GM19043 (cell line): ENCODE measurements at regions not wholly inside any gene's neighbourhood (a gene's known extent, or its start where the extent isn't known, plus 50 kb on each side); places are given as distances from the start of the nearest gene placed in this dataset.
"Not testable (repeated sequence)": the region's sequence is repeated elsewhere in the genome, so short reads cannot be mapped to it uniquely, and the experiment has no call there.

Experiments
- ATAC-seq: cut with Tn5 transposase; IDR thresholded peaks from one replicate; pipeline ENCODE4 v1.9.1; 2021; ENCODE audit warnings: low read depth; ENCODE audit not compliant: unreplicated experiment

- no peak for ATAC-seq
These were observed 69.4 kb downstream of the TOMM20 start for GRCh38 chr1:235059221-235059620.

- no peak for ATAC-seq
These were observed 69.9 kb downstream of the TOMM20 start for GRCh38 chr1:235058695-235059094.

GRCh38 chr1:235057385-235058306 is 71.0 kb downstream of the TOMM20 start:
- no peak for ATAC-seq

- no peak for ATAC-seq
These were observed 71.7 kb downstream of the TOMM20 start for GRCh38 chr1:235056937-235057336.

GRCh38 chr1:235054936-235055335 is 73.7 kb downstream of the TOMM20 start:
- no peak for ATAC-seq

- ATAC-seq = no peak
These were observed 74.2 kb downstream of the TOMM20 start for GRCh38 chr1:235054466-235054865.

GRCh38 chr1:235052067-235053008 is 76.3 kb downstream of the TOMM20 start:
- no peak for ATAC-seq

GRCh38 chr1:235051521-235051920 is 77.1 kb downstream of the TOMM20 start:
- ATAC-seq = no peak

- ATAC-seq = peak; percentile 39
These were observed 77.7 kb downstream of the TOMM20 start for GRCh38 chr1:235050911-235051360.

- not testable (repeated sequence) for ATAC-seq
These were observed 78.8 kb downstream of the TOMM20 start for GRCh38 chr1:235049716-235050378.

- ATAC-seq = no peak
These were observed 79.4 kb downstream of the TOMM20 start for GRCh38 chr1:235049217-235049616.

- no peak for ATAC-seq
These were observed 81.2 kb downstream of the TOMM20 start for GRCh38 chr1:235047331-235047871.

- ATAC-seq = no peak
These were observed 82.6 kb downstream of the TOMM20 start for GRCh38 chr1:235045921-235046601.

GRCh38 chr1:235045034-235045690 is 83.5 kb downstream of the TOMM20 start:
- ATAC-seq = no peak

GRCh38 chr1:235043234-235043633 is 85.4 kb downstream of the TOMM20 start:
- ATAC-seq = no peak

GRCh38 chr1:235038701-235039100 is 89.9 kb downstream of the TOMM20 start:
- no peak for ATAC-seq

- ATAC-seq = no peak
These were observed 92.7 kb downstream of the TOMM20 start for GRCh38 chr1:235035928-235036327.

- ATAC-seq = no peak
These were observed 97.6 kb downstream of the TOMM20 start for GRCh38 chr1:235030919-235031596.

GRCh38 chr1:235027862-235028250 is 100.8 kb downstream of the TOMM20 start:
- no peak for ATAC-seq
